DMS53 treated with DMSO at 0.1 percent for 48 hours (cell line): ENCODE measurements at regions not wholly inside any gene's neighbourhood (a gene's known extent, or its start where the extent isn't known, plus 50 kb on each side); places are given as distances from the start of the nearest gene placed in this dataset.
"Not testable (repeated sequence)": the region's sequence is repeated elsewhere in the genome, so short reads cannot be mapped to it uniquely, and the experiment has no call there.

ENCODE experiments used
- DNase-seq: peaks from one replicate; lab custom pipeline; 2025; ENCODE audit not compliant: unreplicated experiment; lab: John Stamatoyannopoulos, UW

GRCh38 chr10:53440601-53441000 lies 668.0 kb upstream of the MBL2 start:
- no peak for DNase-seq

GRCh38 chr10:53439075-53439474 lies 666.5 kb upstream of the MBL2 start:
- not testable (repeated sequence) for DNase-seq

GRCh38 chr10:53434413-53434812 lies 661.8 kb upstream of the MBL2 start:
- no peak for DNase-seq

GRCh38 chr10:53432035-53432434 lies 659.5 kb upstream of the MBL2 start:
- no peak for DNase-seq

GRCh38 chr10:53430974-53431373 lies 658.4 kb upstream of the MBL2 start:
- no peak for DNase-seq

GRCh38 chr10:53430127-53430891 lies 657.7 kb upstream of the MBL2 start:
- no peak for DNase-seq

GRCh38 chr10:53422223-53422888 lies 649.8 kb upstream of the MBL2 start:
- no peak for DNase-seq

- DNase-seq: no peak
These were observed 640.1 kb upstream of the MBL2 start for GRCh38 chr10:53412651-53413050.

GRCh38 chr10:53406532-53406931 lies 633.9 kb upstream of the MBL2 start:
- no peak for DNase-seq

GRCh38 chr10:53403688-53404087 lies 631.1 kb upstream of the MBL2 start:
- peak; percentile 44 for DNase-seq

- DNase-seq: no peak
These were observed 630.0 kb upstream of the MBL2 start for GRCh38 chr10:53402594-53402993.

- DNase-seq: no peak
These were observed 629.0 kb upstream of the MBL2 start for GRCh38 chr10:53401536-53401935.

GRCh38 chr10:53396876-53397275 lies 624.3 kb upstream of the MBL2 start:
- no peak for DNase-seq

- DNase-seq: peak; percentile 7
These were observed 622.9 kb upstream of the MBL2 start for GRCh38 chr10:53395449-53395848.

- no peak for DNase-seq
These were observed 615.0 kb upstream of the MBL2 start for GRCh38 chr10:53387562-53387961.

- DNase-seq: no peak
These were observed 610.0 kb upstream of the MBL2 start for GRCh38 chr10:53382543-53382942.

- DNase-seq: no peak
These were observed 607.4 kb upstream of the MBL2 start for GRCh38 chr10:53379956-53380355.

- DNase-seq: no peak
These were observed 597.8 kb upstream of the MBL2 start for GRCh38 chr10:53370347-53370746.

GRCh38 chr10:53361936-53362335 lies 589.4 kb upstream of the MBL2 start:
- DNase-seq: no peak

- no peak for DNase-seq
These were observed 588.7 kb upstream of the MBL2 start for GRCh38 chr10:53361281-53361680.

GRCh38 chr10:53358978-53359377 lies 586.4 kb upstream of the MBL2 start:
- not testable (repeated sequence) for DNase-seq

- no peak for DNase-seq
These were observed 586.0 kb upstream of the MBL2 start for GRCh38 chr10:53358536-53358935.

- no peak for DNase-seq
These were observed 585.0 kb upstream of the MBL2 start for GRCh38 chr10:53357587-53357986.
